RWPE1 (cell line): ENCODE measurements at regions not wholly inside any gene's neighbourhood (a gene's known extent, or its start where the extent isn't known, plus 50 kb on each side); places are given as distances from the start of the nearest gene placed in this dataset.

Experiments
- CTCF ChIA-PET: fragments of 350-600 bp; sonication (Branson Sonifier 250); formaldehyde crosslinking; extraction: SDS; loops from one replicate; lab custom pipeline; 2021; lab: Yijun Ruan, JAX
- POLR2A ChIA-PET: fragments of 400-600 bp; formaldehyde crosslinking; extraction: SDS; loops from one replicate; lab custom pipeline; 2020; ENCODE audit warnings: antibody characterized with exemption; ENCODE audit not compliant: low non-redundant PET; lab: Yijun Ruan, JAX
- DNase-seq: peaks from one replicate; pipeline ENCODE4 v3.0.0; 2012; ENCODE audit warnings: low spot score
- H3K27ac ChIP-seq: fragments of 450-650 bp; 2 replicates; pipeline ENCODE4 v1.5.1; 2017
- CTCF ChIP-seq: fragments of 450-650 bp; conservative IDR thresholded peaks from 2 replicates; pipeline ENCODE4 v1.5.1; 2017; ENCODE audit warnings: low read depth, mild to moderate bottlenecking

GRCh38 chr18:76593843-76594242 lies 98.8 kb upstream of the ZNF516 start:
- no peak for DNase-seq
- no peak for TF ChIP-seq CTCF
- ChIA-PET POLR2A (no interaction called here), CTCF (no interaction called here)
- H3K27ac ChIP-seq, result no peak overlapping the region

GRCh38 chr18:76592981-76593381 lies 97.9 kb upstream of the ZNF516 start:
- POLR2A ChIA-PET, result no interaction called here
- no peak for DNase-seq
- TF ChIP-seq CTCF, result no peak
- CTCF ChIA-PET, result no interaction called here
- no peak overlapping the region for H3K27ac ChIP-seq

GRCh38 chr18:76592096-76592495 lies 97.1 kb upstream of the ZNF516 start:
- ChIA-PET CTCF (no interaction called here), POLR2A (no interaction called here)
- no peak overlapping the region for H3K27ac ChIP-seq
- no peak for DNase-seq
- TF ChIP-seq CTCF, result no peak

- POLR2A ChIA-PET, result no interaction called here
- CTCF ChIA-PET, result interaction anchor here (0.6 kb wide), 1 partner anchor 552 kb away, joined by 5 read pairs; no protein-coding TSS in a partner anchor
- DNase-seq, result no peak
Measured at GRCh38 chr18:76589866-76590265, 94.8 kb upstream of the ZNF516 start.

GRCh38 chr18:76589316-76589715 lies 94.3 kb upstream of the ZNF516 start:
- ChIA-PET CTCF (interaction anchor here (0.6 kb wide), 1 partner anchor 553 kb away, joined by 5 read pairs; no protein-coding TSS in a partner anchor), POLR2A (no interaction called here)
- no peak for TF ChIP-seq CTCF
- DNase-seq, result no peak
- H3K27ac ChIP-seq, result no peak overlapping the region

More at GRCh38 chr18:76589866-76590265, 94.8 kb upstream of the ZNF516 start:
- H3K27ac ChIP-seq, result no peak overlapping the region
- no peak for TF ChIP-seq CTCF

GRCh38 chr18:76588601-76589226 lies 93.7 kb upstream of the ZNF516 start:
- no peak for TF ChIP-seq CTCF
- no peak overlapping the region for H3K27ac ChIP-seq
- ChIA-PET POLR2A (no interaction called here), CTCF (interaction anchor here (0.6 kb wide), 1 partner anchor 337 kb away, joined by 4 read pairs; no protein-coding TSS in a partner anchor)
- no peak for DNase-seq
